ENCODE measurements at regions not wholly inside any gene's neighbourhood (a gene's known extent, or its start where the extent isn't known, plus 50 kb on each side); places are given as distances from the start of the nearest gene placed in this dataset.

DNA sequence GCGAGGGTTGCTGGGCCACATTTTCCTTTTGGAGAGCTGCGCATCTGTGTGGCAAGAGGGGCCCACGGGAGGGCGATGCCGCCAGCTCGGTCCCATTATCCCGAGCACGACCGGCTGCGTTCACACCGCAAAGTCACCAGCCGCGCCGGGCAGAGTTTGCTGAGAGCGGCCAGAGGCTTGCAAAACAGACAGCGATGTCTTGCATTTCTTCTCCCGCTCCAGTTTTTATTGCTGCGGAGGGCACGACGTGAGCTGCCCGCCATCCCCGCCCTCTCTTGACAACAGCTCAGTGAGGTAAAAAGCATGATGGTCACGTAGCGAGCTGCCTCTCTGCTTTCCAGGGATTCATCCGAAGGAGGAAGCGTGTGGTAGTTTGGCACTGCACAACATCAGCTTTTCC, 102.1 kb upstream of the TENM3 start:
- intact Hi-C loops (cut with micrococcal nuclease) = loop anchor here (5.0 to 10.0 kb wide), 5 partner anchors 184 to 786 kb away; no protein-coding TSS in a partner anchor
- no TSS peak for BruUV-seq (replicated peaks)
- no peak overlapping the region for H3K18ac ChIP-seq (ENCODE audit: low read depth, low read length)
- TF ChIP-seq RAD21 (IDR thresholded peaks at IDR 0.05; ENCODE audit: low read length) (no peak), MAFK (IDR thresholded peaks at IDR 0.05; ENCODE audit: low read depth, low read length) (no peak), CEBPB (IDR thresholded peaks at IDR 0.05; ENCODE audit: low read depth, low read length) (no peak), CHD1 (IDR thresholded peaks at IDR 0.05; ENCODE audit: low read depth, low read length) (no peak), RCOR1 (IDR thresholded peaks at IDR 0.05; ENCODE audit: insufficient replicate concordance, low read length) (no peak), MXI1 (IDR thresholded peaks at IDR 0.05; ENCODE audit: borderline replicate concordance, low read depth, low read length) (no peak), FOS (IDR thresholded peaks at IDR 0.05; ENCODE audit: low read depth, low read length) (no peak), BHLHE40 (IDR thresholded peaks at IDR 0.05; ENCODE audit: low read depth, low read length) (no peak), POLR2A (IDR thresholded peaks at IDR 0.05; ENCODE audit: low read depth, low read length) (no peak), MAZ (IDR thresholded peaks at IDR 0.05; ENCODE audit: borderline replicate concordance, low read depth, low read length) (no peak), RFX5 (IDR thresholded peaks at IDR 0.05; ENCODE audit: low read depth, low read length) (no peak)
- TF ChIP-seq, protein P1, sequence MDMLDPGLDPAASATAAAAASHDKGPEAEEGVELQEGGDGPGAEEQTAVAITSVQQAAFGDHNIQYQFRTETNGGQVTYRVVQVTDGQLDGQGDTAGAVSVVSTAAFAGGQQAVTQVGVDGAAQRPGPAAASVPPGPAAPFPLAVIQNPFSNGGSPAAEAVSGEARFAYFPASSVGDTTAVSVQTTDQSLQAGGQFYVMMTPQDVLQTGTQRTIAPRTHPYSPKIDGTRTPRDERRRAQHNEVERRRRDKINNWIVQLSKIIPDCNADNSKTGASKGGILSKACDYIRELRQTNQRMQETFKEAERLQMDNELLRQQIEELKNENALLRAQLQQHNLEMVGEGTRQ (IDR thresholded peaks at IDR 0.05; ENCODE audit: low read depth, low read length) = no peak
- TF ChIP-seq, protein P2, sequence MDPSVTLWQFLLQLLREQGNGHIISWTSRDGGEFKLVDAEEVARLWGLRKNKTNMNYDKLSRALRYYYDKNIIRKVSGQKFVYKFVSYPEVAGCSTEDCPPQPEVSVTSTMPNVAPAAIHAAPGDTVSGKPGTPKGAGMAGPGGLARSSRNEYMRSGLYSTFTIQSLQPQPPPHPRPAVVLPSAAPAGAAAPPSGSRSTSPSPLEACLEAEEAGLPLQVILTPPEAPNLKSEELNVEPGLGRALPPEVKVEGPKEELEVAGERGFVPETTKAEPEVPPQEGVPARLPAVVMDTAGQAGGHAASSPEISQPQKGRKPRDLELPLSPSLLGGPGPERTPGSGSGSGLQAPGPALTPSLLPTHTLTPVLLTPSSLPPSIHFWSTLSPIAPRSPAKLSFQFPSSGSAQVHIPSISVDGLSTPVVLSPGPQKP (IDR thresholded peaks at IDR 0.05; ENCODE audit: borderline replicate concordance, low read depth, low read length) = no peak
- no peak overlapping the region for H3K4me3 ChIP-seq (ENCODE audit: insufficient read depth, low read depth, low read length)
- no peak overlapping the region for H2BK120ac ChIP-seq (ENCODE audit: low read depth, low read length)
- no peak overlapping the region for H2BK5ac ChIP-seq (ENCODE audit: low read depth, low read length, poor library complexity, severe bottlenecking)
- H3K9me1 ChIP-seq (ENCODE audit: insufficient read depth, low read length) = no peaks in the 10 kb centered on the region
- H3K36me3 ChIP-seq (ENCODE audit: control insufficient read depth, insufficient read depth, low read length) = no peaks in the 10 kb centered on the region
- H3K4ac ChIP-seq (ENCODE audit: low read depth, low read length) = no peak overlapping the region
- no peak overlapping the region for H2BK20ac ChIP-seq (ENCODE audit: low read depth, low read length)
- no peaks in the 10 kb centered on the region for H4K20me1 ChIP-seq (ENCODE audit: insufficient read depth, low read length)
- ATAC-seq (ENCODE audit: low read depth) (no peak), DNase-seq (no peak)
- H2AFZ ChIP-seq (replicated peaks; ENCODE audit: low read length, poor library complexity) = peak overlapping the region; percentile 52
- H4K8ac ChIP-seq (ENCODE audit: low read depth in 2 of 2, low read length in 2 of 2) = no peak overlapping the region
- H3K56ac ChIP-seq (ENCODE audit: extremely low read depth, insufficient read depth, low read length) = no peak overlapping the region
- H3K4me2 ChIP-seq (ENCODE audit: low read depth, low read length) = no peak overlapping the region
- no peak overlapping the region for H2AK9ac ChIP-seq (replicated peaks; ENCODE audit: low read depth, low read length, poor library complexity)
- no peak overlapping the region for H3K23ac ChIP-seq (ENCODE audit: low read depth, low read length)
- H3K4me1 ChIP-seq (ENCODE audit: control insufficient read depth, insufficient read depth, low read length) = peaks cover 2% of the 10 kb centered on the region; the same call in 1 of the 2 replicates
- in situ Hi-C loops (cut with MboI; ENCODE audit: low sequenced_read_pairs) = loop anchor here (10.0 kb wide), 1 partner anchor 294 kb away; no protein-coding TSS in a partner anchor
- H2AK5ac ChIP-seq (ENCODE audit: low read depth, low read length) = no peak overlapping the region; the same call in 1 of the 2 replicates
- CTCF ChIA-PET = interaction anchor here (1.1 kb wide), 1 partner anchor 784 kb away, joined by 3 read pairs; no protein-coding TSS in a partner anchor
- 63% methylated on average over 15 of the region's 26 CpGs; no CpG with 5 or more reads in 1 of the 2 experiments for WGBS, 2 experiments (ENCODE audit: extremely low coverage in 2 of 2, insufficient read length in 1 of 2)
- POLR2A ChIA-PET (ENCODE audit: unreplicated experiment) = no interaction called here
- no peak overlapping the region for H3K14ac ChIP-seq (replicated peaks; ENCODE audit: low read depth, low read length)
- H4K91ac ChIP-seq (ENCODE audit: insufficient read depth, low read depth, low read length) = no peak overlapping the region
- no peaks in the 10 kb centered on the region for H3K27me3 ChIP-seq (ENCODE audit: control insufficient read depth, insufficient read depth, low read length)
- no peak overlapping the region for H2BK15ac ChIP-seq (ENCODE audit: low read depth, low read length)
- H3K9ac ChIP-seq (ENCODE audit: low read depth, low read length) = no peak overlapping the region
- no peaks in the 10 kb centered on the region for H3K9me3 ChIP-seq (ENCODE audit: control insufficient read depth, insufficient read depth, low read length)
- H3K27ac ChIP-seq (ENCODE audit: insufficient read depth, low read length) = no peak overlapping the region
- peaks cover 6 to 19% of the 10 kb centered on the region in 2 experiments; a peak in 3 of 4 replicates for H3K79me1 ChIP-seq (ENCODE audit: low read depth in 1 of 2, low read length in 2 of 2)
- H4K5ac ChIP-seq (ENCODE audit: low read depth, low read length) = no peak overlapping the region
- dilution Hi-C loops (cut with HindIII; ENCODE audit: low sequenced_read_pairs, unreplicated experiment) = no loop called here

All from IMR-90 (cell line).